Left ventricle myocardium inferior (tissue), 1 donor: ENCODE measurements at regions not wholly inside any gene's neighbourhood (a gene's known extent, or its start where the extent isn't known, plus 50 kb on each side); places are given as distances from the start of the nearest gene placed in this dataset.

Source experiments
- DNase-seq: peaks from one replicate; pipeline ENCODE4 v3.0.0-alpha.2; 2020
- H3K27ac ChIP-seq: fragments of 200-600 bp; replicated peaks from 2 replicates; pipeline ENCODE4 v1.8.0; 2021
- H3K27me3 ChIP-seq: fragments of 200-600 bp; 2 replicates; pipeline ENCODE4 v1.8.0; 2021; ENCODE audit warnings: low read depth
- H3K36me3 ChIP-seq: fragments of 200-600 bp; 2 replicates; pipeline ENCODE4 v1.8.0; 2021
- H3K4me1 ChIP-seq: fragments of 200-600 bp; 2 replicates; pipeline ENCODE4 v1.8.0; 2021
- H3K4me3 ChIP-seq: fragments of 200-600 bp; 2 replicates; pipeline ENCODE4 v1.8.0; 2021; ENCODE audit warnings: mild to moderate bottlenecking, moderate library complexity
- H3K9me3 ChIP-seq: fragments of 200-600 bp; replicated peaks from 2 replicates; pipeline ENCODE4 v1.8.0; 2021
- CTCF ChIP-seq: fragments of 200-600 bp; IDR thresholded peaks from 2 replicates; pipeline ENCODE4 v1.8.0; 2021; ENCODE audit warnings: antibody characterized with exemption, mild to moderate bottlenecking, borderline replicate concordance
- intact Hi-C: fragments of 100-400 bp; cut with micrococcal nuclease; formaldehyde crosslinking; loops from one replicate; pipeline ENCODE4 v1.11.0; 2022
- donor health status: DM: no; HTN: yes; CAD: no; lungs with severe emphysema.

GRCh38 chr21:36532769-36533467 is 53.0 kb upstream of the CLDN14 start:
- H3K9me3 ChIP-seq = no peaks in the 10 kb centered on the region
- peaks cover 79% of the 10 kb centered on the region for H3K27me3 ChIP-seq
- no peak overlapping the region for H3K27ac ChIP-seq
- TF ChIP-seq CTCF = no peak
- intact Hi-C loops = no loop called here
- H3K36me3 ChIP-seq = no peaks in the 10 kb centered on the region
- no peaks in the 10 kb centered on the region for H3K4me1 ChIP-seq
- DNase-seq = no peak
- no peak overlapping the region for H3K4me3 ChIP-seq

DNA sequence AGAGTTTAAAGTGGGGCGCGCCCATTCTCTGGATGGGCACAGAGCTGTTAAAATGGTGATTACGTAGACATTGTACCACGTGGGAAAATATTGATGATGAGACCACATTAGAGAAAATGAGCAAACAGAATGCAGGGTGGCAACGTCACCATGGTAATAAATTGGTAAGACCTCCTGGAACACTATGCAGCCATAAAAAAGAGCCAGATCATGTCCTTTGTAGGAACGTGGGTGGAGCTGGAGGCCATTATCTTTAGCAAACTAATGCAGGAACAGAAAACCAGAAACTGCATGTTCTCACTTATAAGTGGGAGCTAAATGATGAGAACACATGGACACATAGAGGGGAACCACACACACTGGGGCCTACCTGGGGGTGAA is 53.5 kb upstream of the CLDN14 start:
- Histone ChIP-seq H3K4me3 (no peak overlapping the region), H3K27me3 (peaks cover 80% of the 10 kb centered on the region), H3K4me1 (no peaks in the 10 kb centered on the region), H3K36me3 (no peaks in the 10 kb centered on the region), H3K27ac (no peak overlapping the region), H3K9me3 (no peaks in the 10 kb centered on the region)
- TF ChIP-seq CTCF = no peak
- intact Hi-C loops = no loop called here
- no peak for DNase-seq

GRCh38 chr21:36534656-36535055 is 54.7 kb upstream of the CLDN14 start:
- H3K27me3 ChIP-seq = peaks cover 80% of the 10 kb centered on the region
- H3K36me3 ChIP-seq = no peaks in the 10 kb centered on the region
- no peak overlapping the region for H3K4me3 ChIP-seq
- intact Hi-C loops = no loop called here
- DNase-seq = no peak
- H3K9me3 ChIP-seq = no peaks in the 10 kb centered on the region
- H3K4me1 ChIP-seq = no peaks in the 10 kb centered on the region
- TF ChIP-seq CTCF = no peak
- H3K27ac ChIP-seq = no peak overlapping the region

- intact Hi-C loops = no loop called here
- no peaks in the 10 kb centered on the region for H3K4me1 ChIP-seq
- DNase-seq = no peak
- H3K27me3 ChIP-seq = peaks cover 80% of the 10 kb centered on the region
- H3K9me3 ChIP-seq = no peaks in the 10 kb centered on the region
- H3K36me3 ChIP-seq = no peaks in the 10 kb centered on the region
- no peak for TF ChIP-seq CTCF
- H3K27ac ChIP-seq = no peak overlapping the region
- H3K4me3 ChIP-seq = no peak overlapping the region
Measured at GRCh38 chr21:36535618-36536241, 55.8 kb upstream of the CLDN14 start.

DNA sequence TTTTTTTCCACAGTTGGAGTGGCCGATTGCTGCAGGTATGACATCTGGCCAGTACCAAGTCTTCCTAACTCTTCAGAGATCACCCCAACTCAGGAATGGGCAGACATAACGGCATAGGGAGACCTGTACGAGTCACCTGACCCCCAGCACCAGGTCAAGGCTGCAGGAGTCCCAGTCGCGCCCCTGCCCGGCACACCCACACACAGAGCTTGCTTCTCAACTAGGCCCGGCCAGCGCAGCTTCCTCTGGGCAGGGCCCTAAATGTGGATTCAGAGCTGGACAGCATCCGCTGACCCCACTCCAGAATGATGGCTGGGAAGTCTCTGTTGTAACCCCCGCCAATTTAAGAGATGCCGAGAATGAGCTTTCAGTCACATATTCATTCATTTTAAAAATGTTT is 58.8 kb upstream of the CLDN14 start:
- no peaks in the 10 kb centered on the region for H3K9me3 ChIP-seq
- peaks cover 95% of the 10 kb centered on the region for H3K27me3 ChIP-seq
- TF ChIP-seq CTCF = no peak
- no peaks in the 10 kb centered on the region for H3K36me3 ChIP-seq
- peaks cover 7% of the 10 kb centered on the region for H3K4me1 ChIP-seq
- H3K4me3 ChIP-seq = no peak overlapping the region
- intact Hi-C loops = no loop called here
- no peak overlapping the region for H3K27ac ChIP-seq
- DNase-seq = no peak
